ENCODE measurements at regions not wholly inside any gene's neighbourhood (a gene's known extent, or its start where the extent isn't known, plus 50 kb on each side); places are given as distances from the start of the nearest gene placed in this dataset.
"Not testable (repeated sequence)": the region's sequence is repeated elsewhere in the genome, so short reads cannot be mapped to it uniquely, and the experiment has no call there.

DNA sequence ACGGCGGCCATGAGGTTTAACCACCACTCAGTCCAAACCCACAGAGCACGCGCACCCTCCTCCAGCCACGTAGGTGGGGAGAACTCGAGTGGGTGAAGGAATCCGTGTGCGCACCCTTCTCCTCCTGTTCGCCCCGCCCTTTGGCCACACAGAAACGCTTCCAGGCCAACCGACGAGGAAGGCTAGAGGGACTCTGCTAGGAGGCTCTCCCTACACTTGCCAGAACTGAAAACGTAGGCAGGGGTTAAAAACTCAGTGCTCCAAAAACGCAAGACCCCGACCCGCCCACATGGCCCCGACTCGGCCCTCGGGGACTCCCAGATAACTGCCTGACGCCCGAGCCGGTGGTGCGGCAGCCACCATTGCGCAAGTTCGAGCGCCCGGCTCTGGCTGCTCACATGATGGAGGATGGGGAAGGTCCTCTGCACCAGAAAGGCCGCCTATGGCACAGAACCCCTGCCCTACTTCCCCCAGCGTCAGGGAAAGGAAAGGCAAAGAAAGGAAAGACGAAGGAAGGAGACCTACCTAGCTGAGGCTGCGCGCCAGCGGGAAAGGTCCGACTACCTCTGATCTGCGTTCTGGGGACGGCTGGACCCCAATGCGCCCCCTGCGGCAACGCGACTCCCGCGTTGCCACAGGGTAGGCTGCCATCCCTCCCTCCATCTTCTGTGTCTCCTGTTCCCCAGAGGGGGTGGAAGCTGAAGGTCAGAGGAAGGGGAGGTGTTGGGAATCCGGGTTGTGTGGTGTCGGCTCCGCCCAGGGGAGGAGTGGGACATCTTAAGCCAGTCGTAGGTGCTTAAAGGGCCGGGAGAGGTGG lies 201.9 kb upstream of the AGTR2 start:
- DNase-seq (ENCODE audit: low spot score) = no peak

DNA sequence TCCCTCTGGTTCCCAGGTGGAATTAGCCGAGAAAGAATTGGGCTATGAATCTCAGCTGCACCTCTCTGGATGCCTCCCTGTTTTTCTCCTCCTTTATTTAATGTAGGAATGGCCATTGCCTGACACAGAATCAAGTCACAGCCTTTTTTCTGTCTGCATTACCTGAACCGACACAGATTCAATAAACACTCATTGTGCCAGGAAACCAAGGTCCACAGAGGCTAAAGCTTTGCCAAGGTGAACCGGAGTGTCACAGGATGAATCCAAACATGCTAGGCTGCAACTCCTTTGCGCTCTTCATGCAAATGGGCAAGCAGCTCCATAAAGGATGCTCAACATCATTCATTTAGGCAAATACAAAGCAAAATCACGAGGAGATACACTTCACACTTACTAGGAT lies 199.8 kb upstream of the AGTR2 start:
- no peak for DNase-seq (ENCODE audit: low spot score)

DNA sequence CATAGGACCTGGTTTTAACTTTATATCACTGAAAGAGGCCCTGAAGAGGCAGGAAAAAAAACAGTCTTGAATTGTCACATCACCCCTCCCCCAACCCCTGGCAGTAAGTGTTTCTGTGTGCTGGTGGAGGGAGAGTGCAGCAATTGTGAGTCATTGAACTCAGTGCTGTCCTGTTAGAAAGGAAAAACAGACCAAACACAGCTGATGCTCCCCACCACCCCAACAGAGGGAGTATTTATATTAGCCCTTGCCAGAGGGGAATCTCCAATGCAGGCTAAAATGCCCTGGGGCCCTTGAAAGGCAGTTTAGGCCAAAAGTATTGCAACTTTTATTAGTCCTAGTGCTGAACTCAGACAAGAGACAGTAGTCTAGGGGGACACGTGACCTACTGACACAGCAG lies 197.8 kb upstream of the AGTR2 start:
- DNase-seq (ENCODE audit: low spot score) = no peak

DNA sequence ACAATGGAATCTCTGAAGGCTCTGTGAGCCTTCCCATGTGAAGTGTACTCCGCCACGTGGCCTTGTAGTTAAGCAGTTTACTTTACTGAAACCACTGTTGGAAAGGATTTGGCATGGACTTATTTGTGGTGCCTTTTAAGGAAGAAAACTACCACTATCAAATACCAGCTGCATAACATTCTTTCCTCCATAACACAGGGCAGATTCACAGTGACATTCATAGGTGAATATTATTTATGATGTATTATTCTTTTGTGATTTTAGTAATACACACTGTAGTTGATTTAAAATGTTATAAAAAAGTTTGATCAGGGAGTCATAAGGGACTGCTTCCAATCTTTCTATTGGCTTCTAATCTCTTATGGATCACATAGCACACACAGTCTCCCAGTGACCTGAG lies 192.5 kb upstream of the AGTR2 start:
- no peak for DNase-seq (ENCODE audit: low spot score)

DNA sequence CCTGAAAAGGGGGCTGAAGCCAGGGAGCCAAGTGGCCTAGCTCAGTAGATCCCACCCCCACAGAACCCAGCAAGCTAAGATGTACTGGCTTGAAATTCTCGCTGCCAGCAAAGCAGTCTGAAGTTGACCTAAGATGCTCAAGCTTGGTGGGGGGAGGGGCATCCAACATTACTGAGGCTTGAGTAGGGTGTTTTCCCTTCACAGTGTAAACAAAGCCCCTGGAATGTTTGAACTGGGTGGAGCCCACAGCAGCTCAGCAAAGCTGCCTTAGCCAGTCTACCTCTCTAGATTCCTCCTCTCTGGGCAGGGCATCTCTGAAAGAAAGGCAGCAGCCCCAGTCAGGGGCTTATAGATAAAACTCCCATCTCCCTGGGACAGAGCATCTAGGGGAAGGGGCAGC lies 187.4 kb upstream of the AGTR2 start:
- DNase-seq (ENCODE audit: low spot score) = not testable (repeated sequence)

DNA sequence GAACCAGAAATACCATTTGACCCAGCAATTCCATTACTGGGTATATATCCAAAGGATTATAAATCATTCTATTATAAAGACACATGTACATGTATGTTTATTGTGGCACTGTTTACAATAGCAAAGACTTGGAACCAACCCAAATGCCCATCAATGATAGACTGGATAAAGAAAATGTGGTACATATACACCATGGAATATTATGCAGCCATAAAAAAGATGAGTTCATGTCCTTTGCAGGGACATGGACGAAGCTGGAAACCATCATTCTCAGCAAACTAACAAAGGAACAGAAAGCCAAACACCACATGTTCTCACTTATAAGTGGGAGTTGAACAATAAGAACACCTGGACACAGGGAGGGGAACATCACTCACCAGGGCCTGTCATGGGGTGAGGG lies 183.1 kb upstream of the AGTR2 start:
- not testable (repeated sequence) for DNase-seq (ENCODE audit: low spot score)

DNA sequence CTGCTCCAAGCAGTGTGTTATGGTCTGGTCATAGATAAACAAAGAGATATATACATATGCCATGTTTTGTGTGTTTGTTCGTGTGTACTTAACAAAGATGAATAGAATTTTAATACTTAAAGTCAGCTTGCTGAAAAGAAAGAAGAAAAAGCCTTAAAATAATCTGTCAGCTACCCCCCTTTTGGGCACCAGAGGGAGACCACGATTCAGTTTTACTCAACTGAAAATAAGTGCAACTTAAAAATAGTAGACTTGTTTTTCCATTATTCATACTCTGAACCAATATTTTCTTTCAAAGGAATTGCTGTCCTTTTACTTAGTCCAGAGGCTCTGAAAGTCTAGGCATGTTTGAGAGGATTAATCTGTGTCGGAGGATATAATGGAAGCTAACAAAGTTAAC lies 181.7 kb upstream of the AGTR2 start:
- no peak for DNase-seq (ENCODE audit: low spot score)

DNA sequence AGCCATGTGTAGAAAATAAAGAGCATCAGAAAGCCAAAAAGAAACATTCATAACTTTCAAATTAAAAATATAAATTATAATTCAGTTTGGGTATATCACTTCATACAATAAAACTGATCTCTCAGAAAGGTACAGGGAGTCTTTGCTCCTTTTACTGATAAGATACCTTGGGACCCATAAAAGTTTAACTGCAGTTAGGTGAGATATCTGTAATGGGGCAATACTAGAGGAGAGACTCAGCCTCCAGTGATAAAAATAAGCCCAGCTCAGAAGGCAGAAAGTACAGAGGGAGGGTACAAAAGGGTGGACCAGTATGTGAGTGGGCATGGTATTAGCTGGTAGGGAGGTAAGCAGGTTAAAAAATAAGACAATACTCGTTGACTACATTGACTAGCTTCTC lies 180.9 kb upstream of the AGTR2 start:
- no peak for DNase-seq (ENCODE audit: low spot score)

DNA sequence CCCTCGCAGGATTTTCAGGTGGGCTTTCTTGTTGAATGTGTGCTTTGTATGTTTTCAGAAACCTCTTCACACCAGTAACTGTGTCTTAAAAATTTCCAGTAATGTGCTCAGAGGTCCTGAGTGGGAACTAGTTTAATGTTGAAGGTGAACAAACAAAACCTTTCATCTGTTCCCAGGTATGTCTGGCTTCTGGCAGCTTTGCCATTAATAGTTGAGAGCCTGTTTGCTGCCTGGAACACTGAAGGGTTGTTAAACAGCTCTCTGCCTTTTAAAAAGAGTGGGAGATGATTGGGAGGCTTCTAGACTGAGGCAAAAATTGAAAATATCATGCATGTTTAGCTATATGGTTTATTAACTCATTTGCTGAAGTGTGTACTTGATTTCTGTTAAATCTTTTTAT lies 161.2 kb upstream of the AGTR2 start:
- no peak for DNase-seq (ENCODE audit: low spot score)

DNA sequence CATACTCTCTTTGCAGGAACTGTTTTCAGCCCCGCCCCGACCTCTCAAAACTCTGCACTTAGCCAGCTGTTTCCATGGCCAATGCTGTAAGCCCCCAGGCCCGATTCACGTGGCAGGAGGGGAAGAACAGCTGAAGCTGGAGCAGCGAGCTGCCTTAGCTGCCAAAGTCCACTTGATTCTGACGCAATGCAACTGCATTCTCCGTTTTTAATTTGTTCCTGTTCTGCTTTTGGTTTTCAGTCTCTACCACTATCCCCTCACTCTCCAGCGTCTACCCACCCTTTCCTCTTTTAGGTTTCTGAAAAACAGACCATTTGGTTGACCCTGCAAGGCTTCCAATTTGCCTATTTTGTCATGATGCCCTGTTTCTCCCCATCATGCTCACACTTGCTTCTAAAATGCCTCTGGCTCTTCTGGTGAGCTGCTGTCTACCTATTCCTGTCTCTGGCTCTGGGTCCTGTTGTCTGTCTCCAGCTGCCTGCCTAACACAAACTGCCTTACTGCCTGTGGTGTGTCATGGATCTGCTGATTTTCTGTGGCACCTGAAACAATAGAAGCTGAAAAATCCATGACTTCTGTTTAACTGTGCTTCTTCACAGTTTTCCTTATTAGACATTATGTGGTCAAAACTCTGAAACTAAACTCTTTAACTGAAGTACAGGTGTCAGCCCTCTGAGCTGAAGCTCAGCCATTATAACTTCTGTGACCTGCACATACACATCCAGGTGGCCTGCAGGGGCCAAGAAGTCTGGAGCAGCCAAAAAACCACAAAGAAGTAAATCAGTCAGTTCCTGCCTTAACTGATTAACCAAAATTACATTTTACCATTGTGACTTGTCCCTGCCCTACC lies 160.5 kb upstream of the AGTR2 start:
- no peak for DNase-seq (ENCODE audit: low spot score)

DNA sequence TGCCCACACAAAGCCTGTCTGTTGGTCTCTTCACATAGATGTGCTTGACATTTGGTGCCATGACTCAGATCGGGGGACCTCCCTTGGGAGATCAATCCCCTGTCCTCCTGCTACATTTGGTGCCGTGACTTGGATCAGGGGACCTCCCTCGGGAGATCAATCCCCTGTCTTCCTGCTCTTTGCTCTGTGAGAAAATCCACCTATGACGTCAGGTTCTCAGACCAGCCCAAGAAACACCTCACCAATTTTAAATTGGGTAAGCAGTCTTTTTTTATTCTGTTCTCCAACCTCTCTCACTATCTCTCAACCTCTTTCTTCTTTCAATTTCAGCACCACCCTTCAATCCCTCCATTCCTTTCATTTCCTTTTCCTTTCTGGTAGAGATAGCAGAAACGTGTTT lies 159.6 kb upstream of the AGTR2 start:
- no peak for DNase-seq (ENCODE audit: low spot score)

DNA sequence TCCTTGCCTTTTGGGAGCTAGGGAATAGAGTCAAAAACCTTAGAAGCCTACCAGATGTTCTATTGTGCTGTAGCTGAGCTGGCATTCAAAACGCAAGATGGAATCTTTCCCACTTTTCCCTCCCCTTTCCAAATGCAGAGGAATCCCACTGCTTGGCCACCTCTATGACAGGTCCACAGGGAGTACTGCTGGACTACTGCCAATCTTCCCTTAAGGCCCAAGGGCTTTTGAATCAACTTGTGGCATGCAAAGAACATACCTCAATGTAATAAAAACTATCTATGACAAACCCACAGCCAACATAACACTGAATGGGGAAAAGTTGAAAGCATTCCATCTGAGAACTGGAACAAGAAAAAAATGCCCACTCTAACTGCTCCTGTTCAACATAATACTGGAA lies 139.2 kb upstream of the AGTR2 start:
- no peak for DNase-seq (ENCODE audit: low spot score)

Data from AG08395 (cell line).